Uterus (tissue), 3 donors: ENCODE measurements at regions not wholly inside any gene's neighbourhood (a gene's known extent, or its start where the extent isn't known, plus 50 kb on each side); places are given as distances from the start of the nearest gene placed in this dataset.

Experiments
- DNase-seq, 2 donors: peaks; one replicate each; pipeline ENCODE4 v3.0.0-alpha.2; 2019 to 2020
- H3K27ac ChIP-seq, 2 donors: fragments of 200-600 bp; sonication (generic); 1 replicate in 1 of 2; 2 replicates in 1 of 2; pipeline ENCODE4 v1.5.1; 2016 to 2018
- H3K27me3 ChIP-seq, 2 donors: fragments of 200-600 bp; sonication (generic); one replicate each; pipeline ENCODE4 v1.5.1; 2018 to 2019; ENCODE audit warnings: control low read depth in 1 of 2
- H3K36me3 ChIP-seq, 2 donors: fragments of 200-600 bp; sonication (generic); one replicate each; pipeline ENCODE4 v1.5.1; 2019; ENCODE audit warnings: control low read depth in 1 of 2
- H3K4me1 ChIP-seq, 2 donors: fragments of 200-600 bp; sonication (generic); one replicate each; pipeline ENCODE4 v1.5.1; 2018 to 2019; ENCODE audit warnings: control low read depth in 1 of 2
- H3K4me3 ChIP-seq, 2 donors: fragments of 200-600 bp; sonication (generic); 1 replicate in 1 of 2; 2 replicates in 1 of 2; pipeline ENCODE4 v1.5.1; 2018 to 2019; ENCODE audit warnings: mild to moderate bottlenecking in 1 of 2
- H3K9me3 ChIP-seq, 2 donors: fragments of 200-600 bp; sonication (generic); one replicate each; pipeline ENCODE4 v1.5.1; 2019; ENCODE audit warnings: control low read depth in 1 of 2
- CTCF ChIP-seq, 4 experiments: fragments of 200-600 bp in 2 of 4; fragments of 450-650 bp in 2 of 4; sonication (generic) in 2 of 4; IDR thresholded peaks; one replicate each; pipeline ENCODE4 v1.5.1; 2016 to 2019; ENCODE audit warnings: antibody characterized with exemption in 4 of 4, mild to moderate bottlenecking in 2 of 4, moderate library complexity in 1 of 4
- POLR2A ChIP-seq, 2 donors: fragments of 450-650 bp; IDR thresholded peaks; one replicate each; pipeline ENCODE4 v1.6.1; 2016; ENCODE audit warnings: antibody characterized with exemption in 2 of 2, mild to moderate bottlenecking in 1 of 2, moderate library complexity in 1 of 2
- intact Hi-C: fragments of 100-400 bp; cut with DNase I; formaldehyde crosslinking; loops from one replicate; pipeline ENCODE4 v1.15.1; 2023; ENCODE audit warnings: low total_unique reads
- donor health status: DM: yes; HTN: yes; CAD: no.

GRCh38 chr19:28489126-28489660 lies 723.8 kb downstream of the UQCRFS1 start:
- Histone ChIP-seq H3K4me3 (no peak overlapping the region), H3K36me3 (no peaks in the 10 kb centered on the region), H3K4me1 (no peaks in the 10 kb centered on the region), H3K9me3 (no peaks in the 10 kb centered on the region), H3K27me3 (no peaks in the 10 kb centered on the region), H3K27ac (no peak overlapping the region)
- intact Hi-C loops: no loop called here
- no peak for DNase-seq
- no peak for TF ChIP-seq CTCF (IDR thresholded peaks at IDR 0.05)
- no peak for TF ChIP-seq POLR2A (IDR thresholded peaks at IDR 0.05)

DNA sequence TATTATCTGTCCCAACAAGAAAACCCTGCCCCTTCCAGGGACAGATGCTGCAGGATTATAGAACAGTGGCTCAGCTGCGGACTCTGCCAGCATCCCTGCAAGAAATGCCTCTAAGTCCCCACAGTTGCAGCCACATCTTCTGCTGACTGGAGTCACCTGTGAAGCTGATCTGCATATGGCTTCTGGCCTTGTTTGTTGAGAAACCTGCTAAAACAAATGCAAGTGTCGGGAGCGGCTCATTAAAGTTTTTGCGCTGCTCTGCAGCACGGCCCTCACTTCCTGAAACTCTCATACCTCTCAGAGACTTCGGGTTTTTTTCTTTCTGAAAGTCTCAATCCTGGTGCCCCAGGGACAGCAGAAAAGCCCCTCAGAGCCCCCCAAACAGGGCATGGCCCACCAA lies 725.0 kb downstream of the UQCRFS1 start:
- no peak for DNase-seq
- Histone ChIP-seq H3K4me1 (no peaks in the 10 kb centered on the region), H3K27me3 (no peaks in the 10 kb centered on the region), H3K9me3 (no peaks in the 10 kb centered on the region), H3K36me3 (no peaks in the 10 kb centered on the region), H3K4me3 (no peak overlapping the region), H3K27ac (no peak overlapping the region)
- TF ChIP-seq POLR2A (IDR thresholded peaks at IDR 0.05) (no peak), CTCF (IDR thresholded peaks at IDR 0.05) (no peak)
- intact Hi-C loops: no loop called here

GRCh38 chr19:28486926-28487325 lies 726.0 kb downstream of the UQCRFS1 start:
- intact Hi-C loops: no loop called here
- Histone ChIP-seq H3K36me3 (no peaks in the 10 kb centered on the region), H3K27ac (no peak overlapping the region), H3K4me1 (no peaks in the 10 kb centered on the region), H3K9me3 (no peaks in the 10 kb centered on the region), H3K27me3 (no peaks in the 10 kb centered on the region), H3K4me3 (no peak overlapping the region)
- DNase-seq: no peak
- no peak for TF ChIP-seq POLR2A (IDR thresholded peaks at IDR 0.05)
- no peak for TF ChIP-seq CTCF (IDR thresholded peaks at IDR 0.05)

DNA sequence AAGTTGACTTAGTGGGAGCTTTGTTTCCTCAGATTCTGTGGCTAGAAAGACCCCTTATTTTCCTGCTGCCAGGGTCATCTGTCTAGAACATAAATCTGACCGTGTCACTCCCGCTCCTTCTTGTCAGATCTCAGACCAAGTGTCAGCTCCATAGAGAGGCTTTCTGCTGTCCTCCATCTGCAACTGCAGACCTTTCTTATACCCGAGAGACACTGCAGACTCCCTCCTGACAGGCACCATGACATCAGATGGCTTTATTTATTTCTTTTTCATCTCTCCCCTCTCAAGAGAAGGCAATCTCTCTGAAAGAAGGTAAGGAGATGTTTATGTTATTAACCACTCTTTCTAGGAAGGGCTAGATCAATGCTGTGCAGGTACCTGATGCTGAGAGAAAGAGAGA lies 726.5 kb downstream of the UQCRFS1 start:
- intact Hi-C loops: no loop called here
- no peak for DNase-seq
- H3K9me3 ChIP-seq: no peaks in the 10 kb centered on the region
- no peak overlapping the region for H3K4me3 ChIP-seq
- no peak for TF ChIP-seq POLR2A (IDR thresholded peaks at IDR 0.05)
- no peak for TF ChIP-seq CTCF (IDR thresholded peaks at IDR 0.05)
- H3K36me3 ChIP-seq: no peaks in the 10 kb centered on the region
- no peaks in the 10 kb centered on the region for H3K4me1 ChIP-seq
- no peak overlapping the region for H3K27ac ChIP-seq
- no peaks in the 10 kb centered on the region for H3K27me3 ChIP-seq

- no peaks in the 10 kb centered on the region for H3K9me3 ChIP-seq
- no peaks in the 10 kb centered on the region for H3K4me1 ChIP-seq
- no peak for TF ChIP-seq CTCF (IDR thresholded peaks at IDR 0.05)
- no peak for TF ChIP-seq POLR2A (IDR thresholded peaks at IDR 0.05)
- H3K27me3 ChIP-seq: no peaks in the 10 kb centered on the region
- H3K36me3 ChIP-seq: no peaks in the 10 kb centered on the region
- H3K27ac ChIP-seq: no peak overlapping the region
- DNase-seq: no peak
- intact Hi-C loops: no loop called here
- no peak overlapping the region for H3K4me3 ChIP-seq
Observed at GRCh38 chr19:28485292-28485691, 727.7 kb downstream of the UQCRFS1 start.
